Caco-2 (cell line): ENCODE measurements at regions not wholly inside any gene's neighbourhood (a gene's known extent, or its start where the extent isn't known, plus 50 kb on each side); places are given as distances from the start of the nearest gene placed in this dataset.
A peak's percentile ranks its signal among the peaks of the same experiment; 100 is the strongest.

Experiments used
- BruUV-seq: library from RNA; stranded (reverse); fragments of 400-500 nt; replicated peaks from 2 replicates; lab custom pipeline; 2021; lab: Mats Ljungman, UMichigan
- CTCF ChIA-PET: fragments of 300-600 bp; sonication (Branson Sonifier 250); formaldehyde crosslinking; loops from one replicate; lab custom pipeline; 2022; ENCODE audit warnings: antibody characterized with exemption; lab: Charles Lee
- POLR2A ChIA-PET: fragments of 300-600 bp; sonication (Branson Sonifier 250); formaldehyde crosslinking; loops from one replicate; lab custom pipeline; 2022; ENCODE audit warnings: antibody characterized with exemption; lab: Charles Lee
- DNase-seq, 2 experiments: peaks; one replicate each; pipeline versions ENCODE4 v3.0.0 to v3.0.0-alpha.2; 2020 to 2022
- H3K27me3 ChIP-seq: replicated peaks from 2 replicates; pipeline ENCODE4 v1.6.0; 2011; ENCODE audit warnings: low read length; ENCODE audit not compliant: control insufficient read depth, insufficient read depth
- H3K36me3 ChIP-seq: 2 replicates; pipeline ENCODE4 v1.5.1; 2011; ENCODE audit warnings: low read length; ENCODE audit not compliant: control insufficient read depth, insufficient read depth
- H3K4me1 ChIP-seq: fragments of 250-450 bp; sonication (Bioruptor Pico); 2 replicates; pipeline ENCODE4 v1.5.1; 2020; ENCODE audit warnings: mild to moderate bottlenecking
- H3K4me3 ChIP-seq: 2 replicates; pipeline ENCODE4 v1.5.1; 2011; ENCODE audit warnings: low read depth, mild to moderate bottlenecking, control low read depth, low read length
- H3K9me3 ChIP-seq: fragments of 250-450 bp; sonication (Bioruptor Pico); 2 replicates; pipeline ENCODE4 v1.5.1; 2020; ENCODE audit warnings: mild to moderate bottlenecking, moderate library complexity
- H3K27ac Mint-ChIP-seq: one replicate; pipeline ENCODE4 v1.8.0; 2022; ENCODE audit warnings: mixed read lengths; ENCODE audit not compliant: unreplicated experiment
- H3K27me3 Mint-ChIP-seq: one replicate; pipeline ENCODE4 v1.8.0; 2022; ENCODE audit warnings: mixed read lengths; ENCODE audit not compliant: insufficient read depth, unreplicated experiment
- H3K36me3 Mint-ChIP-seq: one replicate; pipeline ENCODE4 v1.8.0; 2022; ENCODE audit warnings: mild to moderate bottlenecking, mixed read lengths; ENCODE audit not compliant: insufficient read depth, unreplicated experiment
- H3K4me1 Mint-ChIP-seq: one replicate; pipeline ENCODE4 v1.8.0; 2022; ENCODE audit warnings: low read depth, mixed read lengths; ENCODE audit not compliant: unreplicated experiment
- H3K4me3 Mint-ChIP-seq: one replicate; pipeline ENCODE4 v1.8.0; 2022; ENCODE audit warnings: mild to moderate bottlenecking, moderate library complexity, mixed read lengths; ENCODE audit not compliant: unreplicated experiment
- H3K9me3 Mint-ChIP-seq: one replicate; pipeline ENCODE4 v1.8.0; 2022; ENCODE audit warnings: mixed read lengths; ENCODE audit not compliant: unreplicated experiment
- intact Hi-C: fragments of 100-400 bp; cut with micrococcal nuclease; formaldehyde crosslinking; loops from one replicate; pipeline ENCODE4 v1.10.0; 2022; ENCODE audit not compliant: unreplicated experiment
- TF ChIP-seq, protein P1 (sequence below), 2 experiments: fragments of 200-600 bp in 1 of 2; IDR thresholded peaks; 1 replicate in 1 of 2; 2 replicates in 1 of 2; pipeline versions ENCODE4 v1.5.1 to v1.8.0; 2011 to 2022; ENCODE audit warnings: antibody characterized with exemption in 1 of 2, control low read depth in 1 of 2, inconsistent platforms in 1 of 2, low read depth in 1 of 2, low read length in 1 of 2, mild to moderate bottlenecking in 1 of 2, moderate library complexity in 1 of 2; ENCODE audit not compliant: insufficient read depth in 1 of 2, severe bottlenecking in 1 of 2, unreplicated experiment in 1 of 2

GRCh38 chr21:41668686-41669532 is 97.9 kb downstream of the RIPK4 start:
- Histone ChIP-seq H3K27me3 (no peaks in the 10 kb centered on the region), H3K4me3 (no peak overlapping the region), H3K4me1 (peaks cover 18% of the 10 kb centered on the region), H3K36me3 (no peaks in the 10 kb centered on the region; the same call in 1 of the 2 replicates), H3K9me3 (no peaks in the 10 kb centered on the region)
- Mint-ChIP-seq H3K27ac (no peak overlapping the region), H3K9me3 (no peaks in the 10 kb centered on the region), H3K4me3 (no peak overlapping the region), H3K36me3 (peaks cover 9% of the 10 kb centered on the region), H3K4me1 (peaks cover 13% of the 10 kb centered on the region), H3K27me3 (no peaks in the 10 kb centered on the region)
- no TSS peak for BruUV-seq
- ChIA-PET CTCF (interaction anchor here (1.1 kb wide), 1 partner anchor 99 kb away, joined by 3 read pairs; no protein-coding TSS in a partner anchor), POLR2A (no interaction called here)
- intact Hi-C loops: no loop called here
- DNase-seq: peak in 1 of 2 experiments; percentile 17
- TF ChIP-seq, protein P1, sequence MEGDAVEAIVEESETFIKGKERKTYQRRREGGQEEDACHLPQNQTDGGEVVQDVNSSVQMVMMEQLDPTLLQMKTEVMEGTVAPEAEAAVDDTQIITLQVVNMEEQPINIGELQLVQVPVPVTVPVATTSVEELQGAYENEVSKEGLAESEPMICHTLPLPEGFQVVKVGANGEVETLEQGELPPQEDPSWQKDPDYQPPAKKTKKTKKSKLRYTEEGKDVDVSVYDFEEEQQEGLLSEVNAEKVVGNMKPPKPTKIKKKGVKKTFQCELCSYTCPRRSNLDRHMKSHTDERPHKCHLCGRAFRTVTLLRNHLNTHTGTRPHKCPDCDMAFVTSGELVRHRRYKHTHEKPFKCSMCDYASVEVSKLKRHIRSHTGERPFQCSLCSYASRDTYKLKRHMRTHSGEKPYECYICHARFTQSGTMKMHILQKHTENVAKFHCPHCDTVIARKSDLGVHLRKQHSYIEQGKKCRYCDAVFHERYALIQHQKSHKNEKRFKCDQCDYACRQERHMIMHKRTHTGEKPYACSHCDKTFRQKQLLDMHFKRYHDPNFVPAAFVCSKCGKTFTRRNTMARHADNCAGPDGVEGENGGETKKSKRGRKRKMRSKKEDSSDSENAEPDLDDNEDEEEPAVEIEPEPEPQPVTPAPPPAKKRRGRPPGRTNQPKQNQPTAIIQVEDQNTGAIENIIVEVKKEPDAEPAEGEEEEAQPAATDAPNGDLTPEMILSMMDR (IDR thresholded peaks at IDR 0.05; ENCODE audit: insufficient read depth in 1 of 2, low read depth in 1 of 2, low read length in 1 of 2, severe bottlenecking in 1 of 2, unreplicated experiment in 1 of 2): no peak

DNA sequence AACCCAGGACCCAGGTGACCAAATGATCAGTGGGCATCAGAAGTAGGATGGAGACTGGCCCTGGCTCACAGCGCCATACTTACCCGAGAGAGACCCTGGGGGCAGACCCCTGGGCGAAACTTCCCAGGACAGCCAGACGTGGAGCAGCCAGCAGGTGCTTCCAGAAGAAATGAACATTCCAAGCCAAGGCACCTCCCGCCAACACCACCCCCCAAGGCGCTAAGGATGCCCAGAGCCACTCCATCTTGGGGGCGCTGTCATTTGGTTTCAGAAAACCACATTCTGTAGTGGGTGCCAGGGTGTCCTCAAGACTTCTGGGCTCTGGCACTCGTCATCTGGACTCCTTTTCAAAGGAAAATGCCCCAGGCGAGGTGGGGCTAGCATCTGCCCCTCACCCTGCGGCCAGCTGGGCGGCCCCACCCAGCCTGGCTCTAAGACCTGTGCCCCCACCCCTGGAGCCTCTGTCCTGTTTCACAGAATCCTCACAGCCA is 98.8 kb downstream of the RIPK4 start:
- BruUV-seq: no TSS peak
- POLR2A ChIA-PET: no interaction called here
- Mint-ChIP-seq H3K9me3 (no peaks in the 10 kb centered on the region), H3K27me3 (no peaks in the 10 kb centered on the region), H3K4me3 (no peak overlapping the region), H3K27ac (no peak overlapping the region), H3K36me3 (peaks cover 9% of the 10 kb centered on the region), H3K4me1 (peaks cover 21% of the 10 kb centered on the region)
- H3K4me1 ChIP-seq: peaks cover 26% of the 10 kb centered on the region
- TF ChIP-seq, protein P1 (IDR thresholded peaks at IDR 0.05; ENCODE audit: insufficient read depth in 1 of 2, low read depth in 1 of 2, low read length in 1 of 2, severe bottlenecking in 1 of 2, unreplicated experiment in 1 of 2): no peak
- H3K36me3 ChIP-seq: no peaks in the 10 kb centered on the region; the same call in 1 of the 2 replicates
- intact Hi-C loops: no loop called here
- CTCF ChIA-PET: no interaction called here
- H3K9me3 ChIP-seq: no peaks in the 10 kb centered on the region
- H3K27me3 ChIP-seq: no peaks in the 10 kb centered on the region
- peak in 1 of 2 experiments; percentile 12 for DNase-seq
- H3K4me3 ChIP-seq: no peak overlapping the region

GRCh38 chr21:41667136-41667535 is 99.7 kb downstream of the RIPK4 start:
- peaks cover 28% of the 10 kb centered on the region for H3K4me1 Mint-ChIP-seq
- Histone ChIP-seq H3K27me3 (no peaks in the 10 kb centered on the region), H3K4me3 (no peak overlapping the region), H3K9me3 (no peaks in the 10 kb centered on the region), H3K4me1 (peaks cover 31% of the 10 kb centered on the region), H3K36me3 (no peaks in the 10 kb centered on the region; the same call in 1 of the 2 replicates)
- no peaks in the 10 kb centered on the region for H3K27me3 Mint-ChIP-seq
- ChIA-PET POLR2A (no interaction called here), CTCF (no interaction called here)
- intact Hi-C loops: no loop called here
- TF ChIP-seq, protein P1 (IDR thresholded peaks at IDR 0.05; ENCODE audit: insufficient read depth in 1 of 2, low read depth in 1 of 2, low read length in 1 of 2, severe bottlenecking in 1 of 2, unreplicated experiment in 1 of 2): no peak
- DNase-seq: no peak
- H3K27ac Mint-ChIP-seq: no peak overlapping the region
- H3K36me3 Mint-ChIP-seq: peaks cover 9% of the 10 kb centered on the region
- H3K4me3 Mint-ChIP-seq: no peak overlapping the region
- no TSS peak for BruUV-seq
- no peaks in the 10 kb centered on the region for H3K9me3 Mint-ChIP-seq
